Parathyroid adenoma (tissue), 2 donors: ENCODE measurements at regions not wholly inside any gene's neighbourhood (a gene's known extent, or its start where the extent isn't known, plus 50 kb on each side); places are given as distances from the start of the nearest gene placed in this dataset.

Source experiments
- H2AFZ ChIP-seq: fragments of 300-600 bp; sonication (generic); one replicate; pipeline ENCODE4 v1.7.0; 2017; ENCODE audit warnings: antibody characterized with exemption, mild to moderate bottlenecking
- H3K27ac ChIP-seq: fragments of 300-600 bp; sonication (generic); one replicate; pipeline ENCODE4 v1.7.0; 2017
- H3K27me3 ChIP-seq: fragments of 300-600 bp; sonication (generic); one replicate; pipeline ENCODE4 v1.7.0; 2017; ENCODE audit warnings: low read length; ENCODE audit not compliant: control insufficient read depth, insufficient read depth
- H3K36me3 ChIP-seq: fragments of 300-600 bp; sonication (generic); one replicate; pipeline ENCODE4 v1.7.0; 2017; ENCODE audit warnings: low read length; ENCODE audit not compliant: control insufficient read depth, insufficient read depth
- H3K4me1 ChIP-seq: fragments of 300-600 bp; sonication (generic); one replicate; pipeline ENCODE4 v1.7.0; 2017; ENCODE audit warnings: control low read depth
- H3K4me2 ChIP-seq: fragments of 300-600 bp; sonication (generic); one replicate; pipeline ENCODE4 v1.7.0; 2017; ENCODE audit warnings: low read length
- H3K4me3 ChIP-seq: fragments of 300-600 bp; sonication (generic); one replicate; pipeline ENCODE4 v1.7.0; 2017; ENCODE audit warnings: low read depth, low read length
- H3K79me2 ChIP-seq: fragments of 300-600 bp; sonication (generic); one replicate; pipeline ENCODE4 v1.7.0; 2017; ENCODE audit warnings: control low read depth
- H3K9ac ChIP-seq: fragments of 300-600 bp; sonication (generic); one replicate; pipeline ENCODE4 v1.7.0; 2017; ENCODE audit warnings: mild to moderate bottlenecking
- H3K9me3 ChIP-seq: fragments of 300-600 bp; sonication (generic); one replicate; pipeline ENCODE4 v1.7.0; 2017; ENCODE audit warnings: low read length; ENCODE audit not compliant: control insufficient read depth
- TF ChIP-seq, protein P1 (sequence below): fragments of 300-600 bp; sonication (generic); IDR thresholded peaks from one replicate; pipeline ENCODE4 v1.7.0; 2017; ENCODE audit warnings: antibody characterized with exemption, mild to moderate bottlenecking
- donor health status: primary hyperparathyroidism.

DNA sequence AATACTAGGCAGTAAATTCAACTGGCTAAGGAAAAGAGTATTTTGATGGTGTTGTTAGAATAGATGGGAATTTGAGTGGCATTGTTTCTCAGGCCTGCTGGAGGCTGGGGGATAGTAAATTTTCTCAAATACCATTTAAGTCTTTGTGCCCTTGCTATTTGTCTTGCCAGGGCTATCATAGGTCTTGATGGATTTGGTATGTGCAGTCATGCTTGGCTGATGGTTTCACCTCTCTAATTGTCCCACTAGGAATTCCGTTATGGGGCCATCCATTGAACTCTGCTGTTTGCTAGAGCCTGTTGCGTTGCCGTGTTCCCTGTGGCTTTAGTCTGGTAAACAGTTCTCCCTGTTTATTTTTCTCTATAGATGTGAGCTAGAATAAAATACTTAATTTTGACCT lies 438.1 kb upstream of the FAM98A start:
- no peaks in the 10 kb centered on the region for H3K36me3 ChIP-seq
- TF ChIP-seq, protein P1, sequence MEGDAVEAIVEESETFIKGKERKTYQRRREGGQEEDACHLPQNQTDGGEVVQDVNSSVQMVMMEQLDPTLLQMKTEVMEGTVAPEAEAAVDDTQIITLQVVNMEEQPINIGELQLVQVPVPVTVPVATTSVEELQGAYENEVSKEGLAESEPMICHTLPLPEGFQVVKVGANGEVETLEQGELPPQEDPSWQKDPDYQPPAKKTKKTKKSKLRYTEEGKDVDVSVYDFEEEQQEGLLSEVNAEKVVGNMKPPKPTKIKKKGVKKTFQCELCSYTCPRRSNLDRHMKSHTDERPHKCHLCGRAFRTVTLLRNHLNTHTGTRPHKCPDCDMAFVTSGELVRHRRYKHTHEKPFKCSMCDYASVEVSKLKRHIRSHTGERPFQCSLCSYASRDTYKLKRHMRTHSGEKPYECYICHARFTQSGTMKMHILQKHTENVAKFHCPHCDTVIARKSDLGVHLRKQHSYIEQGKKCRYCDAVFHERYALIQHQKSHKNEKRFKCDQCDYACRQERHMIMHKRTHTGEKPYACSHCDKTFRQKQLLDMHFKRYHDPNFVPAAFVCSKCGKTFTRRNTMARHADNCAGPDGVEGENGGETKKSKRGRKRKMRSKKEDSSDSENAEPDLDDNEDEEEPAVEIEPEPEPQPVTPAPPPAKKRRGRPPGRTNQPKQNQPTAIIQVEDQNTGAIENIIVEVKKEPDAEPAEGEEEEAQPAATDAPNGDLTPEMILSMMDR, result no peak

DNA sequence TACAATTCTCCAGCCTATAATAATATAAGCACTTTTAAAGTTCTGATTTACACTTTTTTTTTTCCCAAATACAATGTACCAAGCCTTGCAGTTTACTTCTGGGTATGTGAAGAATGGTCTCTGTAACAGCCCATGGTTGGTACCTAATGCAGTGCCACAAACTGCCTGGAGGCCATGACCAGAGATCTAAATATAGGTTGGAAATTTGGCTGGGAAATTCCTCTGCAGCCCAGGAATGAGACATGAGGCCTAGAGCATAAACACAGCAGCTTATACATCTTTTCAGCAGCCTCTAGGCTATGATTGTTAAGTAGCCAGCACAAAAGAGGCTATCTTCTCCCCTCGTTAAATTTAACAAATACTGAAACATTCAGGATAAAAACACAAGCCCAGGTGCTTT lies 432.0 kb upstream of the FAM98A start:
- Histone ChIP-seq H3K4me3 (no peak overlapping the region), H3K27ac (no peak overlapping the region), H3K4me1 (no peaks in the 10 kb centered on the region), H3K9me3 (no peaks in the 10 kb centered on the region), H2AFZ (no peak overlapping the region), H3K27me3 (no peaks in the 10 kb centered on the region), H3K4me2 (no peak overlapping the region), H3K79me2 (no peaks in the 10 kb centered on the region), H3K9ac (no peak overlapping the region), H3K36me3 (no peaks in the 10 kb centered on the region)
- TF ChIP-seq, protein P1, result no peak

More for the DNA sequence above, 438.1 kb upstream of the FAM98A start:
- no peak overlapping the region for H3K4me2 ChIP-seq
- H3K79me2 ChIP-seq, result no peaks in the 10 kb centered on the region
- no peaks in the 10 kb centered on the region for H3K4me1 ChIP-seq
- H3K9me3 ChIP-seq, result no peaks in the 10 kb centered on the region
- H3K27ac ChIP-seq, result no peak overlapping the region
- H2AFZ ChIP-seq, result no peak overlapping the region
- no peak overlapping the region for H3K9ac ChIP-seq
- H3K27me3 ChIP-seq, result no peaks in the 10 kb centered on the region
- H3K4me3 ChIP-seq, result no peak overlapping the region

DNA sequence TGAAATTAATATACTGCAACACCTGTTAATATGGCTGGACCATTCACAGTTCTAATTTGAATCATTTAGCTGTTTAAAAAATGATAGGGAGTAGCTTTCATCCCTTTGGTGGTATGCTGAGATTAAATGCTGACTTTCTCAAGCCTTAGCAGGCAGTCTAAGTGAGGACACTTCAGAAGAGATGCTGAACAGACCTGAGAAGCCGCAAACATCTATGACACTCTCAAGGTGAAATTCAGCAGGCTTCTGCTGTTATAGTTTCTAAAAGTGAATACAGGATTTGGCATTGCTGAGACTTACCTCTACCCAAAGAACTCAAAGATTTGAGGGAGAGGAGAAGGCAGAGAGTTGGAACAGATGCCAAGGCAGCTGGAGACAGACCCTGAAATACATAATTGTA lies 431.2 kb upstream of the FAM98A start:
- no peak overlapping the region for H3K4me2 ChIP-seq
- H3K9ac ChIP-seq, result no peak overlapping the region
- H3K27ac ChIP-seq, result no peak overlapping the region
- TF ChIP-seq, protein P1, result no peak
- H2AFZ ChIP-seq, result no peak overlapping the region
- H3K4me1 ChIP-seq, result no peaks in the 10 kb centered on the region
- H3K27me3 ChIP-seq, result no peaks in the 10 kb centered on the region
- H3K9me3 ChIP-seq, result no peaks in the 10 kb centered on the region
- no peaks in the 10 kb centered on the region for H3K36me3 ChIP-seq
- H3K4me3 ChIP-seq, result no peak overlapping the region
- no peaks in the 10 kb centered on the region for H3K79me2 ChIP-seq

DNA sequence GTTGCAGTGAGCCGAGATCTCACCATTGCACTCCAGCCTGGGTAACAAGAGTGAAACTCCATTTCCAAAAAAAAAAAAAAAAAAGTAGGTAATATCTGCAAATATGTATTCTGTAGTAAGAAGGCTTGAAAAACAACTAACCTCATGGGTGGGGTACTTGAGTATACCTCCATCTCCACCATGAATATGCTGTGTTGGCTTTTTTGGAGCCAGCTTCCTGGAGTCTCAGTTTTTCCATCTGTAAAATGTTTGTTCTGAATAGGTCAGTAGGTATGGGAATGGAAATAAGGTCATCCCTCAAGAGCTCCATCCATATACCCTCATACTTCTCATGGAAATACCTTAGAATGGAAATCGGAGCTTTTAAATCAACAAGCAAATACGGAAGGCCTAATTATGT lies 430.0 kb upstream of the FAM98A start:
- Histone ChIP-seq H3K27ac (no peak overlapping the region), H3K79me2 (no peaks in the 10 kb centered on the region), H3K4me2 (no peak overlapping the region), H3K9ac (no peak overlapping the region), H3K9me3 (no peaks in the 10 kb centered on the region), H3K4me1 (no peaks in the 10 kb centered on the region), H3K4me3 (no peak overlapping the region), H3K27me3 (no peaks in the 10 kb centered on the region), H2AFZ (no peak overlapping the region), H3K36me3 (no peaks in the 10 kb centered on the region)
- TF ChIP-seq, protein P1, result no peak

DNA sequence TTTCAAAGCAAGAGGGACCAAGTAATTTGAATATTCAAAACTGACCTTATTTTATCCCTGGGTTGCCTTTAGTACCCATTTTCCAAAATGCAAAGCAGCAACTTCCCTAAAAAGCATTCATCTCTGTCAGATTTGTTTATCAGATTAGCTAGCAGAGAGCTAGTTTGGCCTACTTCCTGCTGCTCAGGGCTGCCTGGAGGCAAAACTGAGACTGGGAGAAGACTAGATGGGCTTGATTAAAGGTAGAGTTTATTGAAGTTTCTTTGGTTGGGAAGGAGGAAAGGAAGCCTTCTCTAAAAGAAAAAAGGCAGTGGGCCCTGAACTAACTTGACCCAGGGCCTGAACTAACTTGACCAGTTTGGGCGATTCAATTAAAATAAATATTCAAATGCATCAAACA lies 426.1 kb upstream of the FAM98A start:
- H3K36me3 ChIP-seq, result no peaks in the 10 kb centered on the region
- no peaks in the 10 kb centered on the region for H3K79me2 ChIP-seq
- no peak overlapping the region for H3K4me2 ChIP-seq
- H2AFZ ChIP-seq, result no peak overlapping the region
- TF ChIP-seq, protein P1, result no peak
- no peaks in the 10 kb centered on the region for H3K9me3 ChIP-seq
- H3K4me1 ChIP-seq, result no peaks in the 10 kb centered on the region
- H3K9ac ChIP-seq, result no peak overlapping the region
- no peak overlapping the region for H3K4me3 ChIP-seq
- H3K27ac ChIP-seq, result no peak overlapping the region
- no peaks in the 10 kb centered on the region for H3K27me3 ChIP-seq
